Right lobe of liver (tissue), 6 donors: ENCODE measurements at regions not wholly inside any gene's neighbourhood (a gene's known extent, or its start where the extent isn't known, plus 50 kb on each side); places are given as distances from the start of the nearest gene placed in this dataset.
"Not testable (repeated sequence)": the region's sequence is repeated elsewhere in the genome, so short reads cannot be mapped to it uniquely, and the experiment has no call there.

Source experiments
- ATAC-seq, 4 donors: fragments of 200-7000 bp; cut with Tn5 transposase; one replicate each; pipeline ENCODE4 v1.9.1; 2020; ENCODE audit warnings: mild to moderate bottlenecking in 4 of 4, moderate library complexity in 4 of 4
- DNase-seq, 3 donors: peaks; one replicate each; pipeline ENCODE4 v3.0.0-alpha.2; 2020
- H3K27ac ChIP-seq, 3 donors: fragments of 200-600 bp; one replicate each; pipeline ENCODE4 v1.8.0; 2022
- H3K27me3 ChIP-seq, 2 donors: fragments of 200-600 bp; one replicate each; pipeline ENCODE4 v1.8.0; 2022
- H3K36me3 ChIP-seq, 4 donors: fragments of 200-600 bp; sonication (generic) in 1 of 4; one replicate each; pipeline versions ENCODE4 v1.5.1 to v1.8.0; 2017 to 2022; ENCODE audit warnings: control low read depth in 1 of 4
- H3K4me1 ChIP-seq, 4 donors: fragments of 200-600 bp; sonication (generic) in 1 of 4; one replicate each; pipeline versions ENCODE4 v1.5.1 to v1.8.0; 2017 to 2022; ENCODE audit warnings: control low read depth in 1 of 4
- H3K4me3 ChIP-seq, 3 donors: fragments of 200-600 bp; one replicate each; pipeline ENCODE4 v1.8.0; 2022
- H3K9me3 ChIP-seq, 4 donors: fragments of 200-600 bp; sonication (generic) in 1 of 4; one replicate each; pipeline versions ENCODE4 v1.5.1 to v1.8.0; 2017 to 2022; ENCODE audit warnings: control low read depth in 1 of 4
- POLR2A ChIP-seq: fragments of 450-650 bp; IDR thresholded peaks from one replicate; pipeline ENCODE4 v1.6.1; 2017; ENCODE audit warnings: antibody characterized with exemption, mild to moderate bottlenecking
- WGBS: methylation state at CpG from one replicate; pipeline ENCODE4 v1.1.6; 2018; ENCODE audit warnings: low coverage, low lambda C conversion rate; ENCODE audit not compliant: insufficient coverage; ENCODE audit errors: missing lambda C conversion rate; 5-methylcytosine and 5-hydroxymethylcytosine counted together
- intact Hi-C, 2 donors: fragments of 100-400 bp; cut with DNase I; formaldehyde crosslinking; loops; one replicate each; pipeline versions ENCODE4 v1.11.2 to v1.14.1; 2022
- TF ChIP-seq, protein P1 (sequence below), 4 donors: fragments of 200-600 bp in 3 of 4; fragments of 450-650 bp in 1 of 4; IDR thresholded peaks; one replicate each; pipeline versions ENCODE4 v1.5.1 to v1.8.0; 2016 to 2022; ENCODE audit warnings: antibody characterized with exemption in 4 of 4, mild to moderate bottlenecking in 2 of 4
- donor health status: DM: no; HTN: yes; CAD: no.
- donor health status: DM: no; HTN: no; CAD: no.
- donor health status: DM: no; HTN: no; CAD: no.
- donor health status: DM: no; HTN: yes; CAD: no.
- donor health status: DM: no; HTN: yes; CAD: no.

DNA sequence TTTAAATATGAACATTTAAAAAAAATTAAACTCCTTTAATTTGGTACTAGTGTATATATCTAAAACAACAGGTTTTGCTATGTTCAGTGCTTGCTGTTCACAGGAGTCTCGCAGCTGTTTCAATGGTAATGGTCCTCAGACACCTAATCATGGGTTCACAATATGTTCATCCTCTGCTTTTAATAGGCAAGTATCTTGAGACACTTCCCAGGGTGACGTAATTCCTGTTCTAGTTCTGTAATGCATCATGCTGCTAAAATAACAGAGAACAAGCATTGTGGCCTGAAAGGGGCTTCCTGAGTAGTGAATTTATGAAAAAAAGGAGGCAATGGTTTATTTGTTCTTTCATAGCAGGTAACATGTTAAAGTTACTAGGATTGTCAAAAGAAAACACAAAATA is 625.2 kb upstream of the GBE1 start:
- WGBS, result 49% methylated on average over 2 of the region's 2 CpGs
- no peaks in the 10 kb centered on the region for H3K27me3 ChIP-seq
- no peaks in the 10 kb centered on the region for H3K36me3 ChIP-seq
- no peak overlapping the region for H3K4me3 ChIP-seq
- no peak for ATAC-seq
- DNase-seq, result no peak
- H3K27ac ChIP-seq, result no peak overlapping the region
- intact Hi-C loops, result no loop called here
- H3K4me1 ChIP-seq, result no peaks in the 10 kb centered on the region
- H3K9me3 ChIP-seq, result no peaks in the 10 kb centered on the region
- TF ChIP-seq POLR2A, result no peak
- TF ChIP-seq, protein P1, sequence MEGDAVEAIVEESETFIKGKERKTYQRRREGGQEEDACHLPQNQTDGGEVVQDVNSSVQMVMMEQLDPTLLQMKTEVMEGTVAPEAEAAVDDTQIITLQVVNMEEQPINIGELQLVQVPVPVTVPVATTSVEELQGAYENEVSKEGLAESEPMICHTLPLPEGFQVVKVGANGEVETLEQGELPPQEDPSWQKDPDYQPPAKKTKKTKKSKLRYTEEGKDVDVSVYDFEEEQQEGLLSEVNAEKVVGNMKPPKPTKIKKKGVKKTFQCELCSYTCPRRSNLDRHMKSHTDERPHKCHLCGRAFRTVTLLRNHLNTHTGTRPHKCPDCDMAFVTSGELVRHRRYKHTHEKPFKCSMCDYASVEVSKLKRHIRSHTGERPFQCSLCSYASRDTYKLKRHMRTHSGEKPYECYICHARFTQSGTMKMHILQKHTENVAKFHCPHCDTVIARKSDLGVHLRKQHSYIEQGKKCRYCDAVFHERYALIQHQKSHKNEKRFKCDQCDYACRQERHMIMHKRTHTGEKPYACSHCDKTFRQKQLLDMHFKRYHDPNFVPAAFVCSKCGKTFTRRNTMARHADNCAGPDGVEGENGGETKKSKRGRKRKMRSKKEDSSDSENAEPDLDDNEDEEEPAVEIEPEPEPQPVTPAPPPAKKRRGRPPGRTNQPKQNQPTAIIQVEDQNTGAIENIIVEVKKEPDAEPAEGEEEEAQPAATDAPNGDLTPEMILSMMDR (IDR thresholded peaks at IDR 0.05), result no peak

- H3K4me1 ChIP-seq, result no peaks in the 10 kb centered on the region
- no peaks in the 10 kb centered on the region for H3K36me3 ChIP-seq
- no peak overlapping the region for H3K4me3 ChIP-seq
- no peaks in the 10 kb centered on the region for H3K9me3 ChIP-seq
- DNase-seq, result no peak
- no peak for ATAC-seq
- no peaks in the 10 kb centered on the region for H3K27me3 ChIP-seq
- no peak overlapping the region for H3K27ac ChIP-seq
- TF ChIP-seq POLR2A, result no peak
- TF ChIP-seq, protein P1 (IDR thresholded peaks at IDR 0.05), result no peak
- intact Hi-C loops, result no loop called here
- WGBS, result 44% methylated on average over 3 of the region's 3 CpGs
These were observed 622.7 kb upstream of the GBE1 start for GRCh38 chr3:82384181-82384580.

GRCh38 chr3:82382831-82383230 is 621.4 kb upstream of the GBE1 start:
- WGBS, result 51% methylated on average over 4 of the region's 4 CpGs
- ATAC-seq, result no peak

DNA sequence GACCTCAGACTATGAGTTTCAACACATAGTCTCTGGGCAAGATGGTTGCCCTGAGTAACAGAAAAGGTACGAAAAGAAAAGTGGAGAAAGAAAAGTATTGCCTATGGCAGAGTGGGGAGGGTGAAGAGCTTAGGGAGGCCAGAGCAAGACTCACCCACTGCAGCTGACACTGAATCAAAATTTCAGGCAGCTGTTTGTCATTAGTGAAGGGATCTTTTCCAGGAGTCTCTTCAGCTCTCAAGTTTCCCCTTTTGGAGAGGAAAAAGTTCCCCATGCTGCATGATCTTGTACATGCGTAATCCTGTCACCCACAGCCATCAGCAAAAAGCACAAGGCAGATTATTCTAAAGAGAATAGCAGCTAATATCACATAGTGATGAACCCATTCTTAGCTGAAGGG is 616.9 kb upstream of the GBE1 start:
- no peak overlapping the region for H3K4me3 ChIP-seq
- WGBS, result 37% methylated on average over 2 of the region's 2 CpGs
- no peak overlapping the region for H3K27ac ChIP-seq
- TF ChIP-seq, protein P1 (IDR thresholded peaks at IDR 0.05), result no peak
- no peak for TF ChIP-seq POLR2A
- no peaks in the 10 kb centered on the region for H3K27me3 ChIP-seq
- intact Hi-C loops, result no loop called here
- no peaks in the 10 kb centered on the region for H3K9me3 ChIP-seq
- no peak for ATAC-seq
- H3K4me1 ChIP-seq, result no peaks in the 10 kb centered on the region
- DNase-seq, result no peak
- no peaks in the 10 kb centered on the region for H3K36me3 ChIP-seq

More at GRCh38 chr3:82382831-82383230, 621.4 kb upstream of the GBE1 start:
- Histone ChIP-seq H3K27me3 (no peaks in the 10 kb centered on the region), H3K36me3 (no peaks in the 10 kb centered on the region), H3K4me1 (no peaks in the 10 kb centered on the region), H3K4me3 (no peak overlapping the region), H3K9me3 (no peaks in the 10 kb centered on the region), H3K27ac (no peak overlapping the region)
- intact Hi-C loops, result no loop called here
- TF ChIP-seq, protein P1 (IDR thresholded peaks at IDR 0.05), result no peak
- TF ChIP-seq POLR2A, result no peak
- no peak for DNase-seq

GRCh38 chr3:82376883-82377282 is 615.4 kb upstream of the GBE1 start:
- TF ChIP-seq, protein P1 (IDR thresholded peaks at IDR 0.05), result no peak
- no peak for TF ChIP-seq POLR2A
- no peaks in the 10 kb centered on the region for H3K4me1 ChIP-seq
- H3K27ac ChIP-seq, result no peak overlapping the region
- DNase-seq (no peak), ATAC-seq (no peak)
- H3K9me3 ChIP-seq, result no peaks in the 10 kb centered on the region
- intact Hi-C loops, result no loop called here
- H3K4me3 ChIP-seq, result no peak overlapping the region
- no peaks in the 10 kb centered on the region for H3K36me3 ChIP-seq
- WGBS, result 59% methylated on average over 3 of the region's 3 CpGs
- H3K27me3 ChIP-seq, result no peaks in the 10 kb centered on the region

DNA sequence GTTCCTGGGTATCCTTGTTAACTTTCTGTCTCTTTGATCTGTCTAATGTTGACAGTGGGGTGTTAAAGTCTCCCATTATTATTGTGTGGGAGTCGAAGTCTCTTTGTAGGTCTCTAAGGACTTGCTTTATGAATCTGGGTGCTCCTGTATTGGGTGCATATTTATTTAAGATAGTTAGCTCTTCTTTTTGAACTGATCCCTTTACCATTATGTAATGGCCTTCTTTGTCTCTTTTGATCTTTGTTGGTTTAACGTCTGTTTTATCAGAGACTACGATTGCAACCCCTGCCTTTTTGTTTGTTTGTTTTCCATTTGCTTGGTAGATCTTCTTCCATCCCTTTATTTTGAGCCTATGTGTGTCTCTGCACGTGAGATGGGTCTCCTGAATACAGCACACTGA is 612.4 kb upstream of the GBE1 start:
- H3K27me3 ChIP-seq, H3K27ac ChIP-seq, H3K36me3 ChIP-seq, ATAC-seq, intact Hi-C loops, DNase-seq, H3K4me3 ChIP-seq, H3K4me1 ChIP-seq, H3K9me3 ChIP-seq: not testable (repeated sequence)
- 19% methylated on average over 4 of the region's 4 CpGs for WGBS
